ENCODE measurements at regions not wholly inside any gene's neighbourhood (a gene's known extent, or its start where the extent isn't known, plus 50 kb on each side); places are given as distances from the start of the nearest gene placed in this dataset.

DNA sequence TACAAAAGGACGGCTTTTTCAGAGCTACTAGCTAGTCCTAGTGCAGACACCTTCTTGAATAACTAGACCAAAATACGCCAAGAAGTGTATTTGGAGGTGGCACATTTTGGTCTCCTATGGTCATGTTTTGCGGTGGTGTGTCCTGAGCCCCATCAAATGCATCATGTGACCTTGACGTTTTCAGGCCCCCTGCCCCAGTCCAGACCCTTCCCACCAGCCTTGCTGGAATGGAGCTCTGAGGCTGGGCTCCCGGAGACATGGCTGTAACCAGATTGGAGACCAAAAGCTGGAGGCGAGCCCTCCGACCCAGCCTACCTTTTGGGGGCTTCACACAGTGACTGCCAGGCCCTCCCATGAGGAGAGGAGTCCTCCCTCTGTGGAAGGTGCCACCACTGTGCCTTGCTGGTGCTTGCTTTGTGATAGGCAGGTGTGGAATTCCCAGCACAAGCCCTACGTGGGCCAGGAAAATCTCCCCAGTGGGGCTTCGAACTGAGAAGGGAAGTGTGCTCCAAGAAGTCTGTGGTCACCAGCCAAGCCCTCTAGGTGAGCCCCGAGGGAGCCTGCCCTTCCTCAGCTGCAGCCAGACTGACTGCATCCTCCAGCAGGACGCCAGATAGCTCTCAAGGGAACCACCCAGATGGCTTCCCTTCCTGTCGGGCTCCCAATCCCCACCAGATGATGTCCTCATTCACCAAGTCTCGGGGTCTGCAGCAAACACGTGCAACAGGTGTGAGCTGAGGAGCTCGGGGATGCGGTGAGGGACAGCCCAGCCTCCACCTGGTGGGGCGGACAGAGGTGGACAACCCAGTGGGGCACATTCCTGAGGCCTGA lies 126.2 kb downstream of the ASB7 start:
- CTCF ChIA-PET (ENCODE audit: low intra/inter-chr PET ratio) = no interaction called here
- H2AFZ ChIP-seq (ENCODE audit: low read depth, low read length) = no peak overlapping the region
- 0 out of 2 replicates have a peak, but pooled peaks cover 3% of the 10 kb centered on the region for H4K20me1 ChIP-seq (replicated peaks; ENCODE audit: control insufficient read depth, insufficient read depth, low read length)
- BruUV-seq (replicated peaks) = no TSS peak
- intact Hi-C loops (cut with micrococcal nuclease) (no loop called here), in situ Hi-C loops (cut with MboI) (no loop called here)
- no peak for FAIRE-seq
- TF ChIP-seq, protein P1, sequence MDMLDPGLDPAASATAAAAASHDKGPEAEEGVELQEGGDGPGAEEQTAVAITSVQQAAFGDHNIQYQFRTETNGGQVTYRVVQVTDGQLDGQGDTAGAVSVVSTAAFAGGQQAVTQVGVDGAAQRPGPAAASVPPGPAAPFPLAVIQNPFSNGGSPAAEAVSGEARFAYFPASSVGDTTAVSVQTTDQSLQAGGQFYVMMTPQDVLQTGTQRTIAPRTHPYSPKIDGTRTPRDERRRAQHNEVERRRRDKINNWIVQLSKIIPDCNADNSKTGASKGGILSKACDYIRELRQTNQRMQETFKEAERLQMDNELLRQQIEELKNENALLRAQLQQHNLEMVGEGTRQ (CRISPR knock-in tag; IDR thresholded peaks at IDR 0.05) = 0 out of 2 replicates have a peak, but pooled peaks have one; percentile 17
- no peak for TF ChIP-seq ZNF384 (IDR thresholded peaks at IDR 0.05; ENCODE audit: low read depth, low read length)
- no peaks in the 10 kb centered on the region for H3K9me1 ChIP-seq (ENCODE audit: control insufficient read depth, insufficient read depth, low read length)
- POLR2A ChIA-PET = interaction anchor here (0.6 to 1.1 kb wide), 3 partner anchors 14 to 602 kb away, joined by 3 to 6 read pairs (median 4); no protein-coding TSS in a partner anchor
- H3K4me2 ChIP-seq (ENCODE audit: insufficient read depth, low read length) = no peak overlapping the region
- H3K27me3 ChIP-seq (ENCODE audit: control insufficient read depth in 2 of 2, insufficient read depth in 2 of 2, low read length in 2 of 2) = peaks cover 8 to 58% of the 10 kb centered on the region in 2 experiments; a peak in 3 of 5 replicates
- H3K36me3 ChIP-seq (ENCODE audit: control insufficient read depth, insufficient read depth, low read length) = no peaks in the 10 kb centered on the region
- H3K4me3 ChIP-seq = no peak overlapping the region
- no peaks in the 10 kb centered on the region for H3K9me3 ChIP-seq (replicated peaks; ENCODE audit: control insufficient read depth, insufficient read depth, low read depth, low read length)
- no peak for DNase-seq (ENCODE audit: extremely low read depth in 1 of 4, low spot score in 3 of 4)
- no peaks in the 10 kb centered on the region for H3K79me2 ChIP-seq (ENCODE audit: control insufficient read depth, insufficient read depth, low read length)
- ATAC-seq = no peak; the same call in 2 of the 3 replicates
- no peaks in the 10 kb centered on the region for H3K4me1 ChIP-seq (replicated peaks in 1 of 2; ENCODE audit: control insufficient read depth in 2 of 2, insufficient read depth in 2 of 2, low read length in 2 of 2)
- H3K9ac ChIP-seq (ENCODE audit: insufficient read depth in 1 of 2, low read depth in 2 of 2, low read length in 2 of 2) = no peak overlapping the region
- WGBS (ENCODE audit: insufficient coverage, low coverage, missing lambda C conversion rate) = 0% methylated on average over 14 of the region's 17 CpGs
- no peak overlapping the region for H3K27ac ChIP-seq (ENCODE audit: extremely low read depth, low read depth, low read length)

DNA sequence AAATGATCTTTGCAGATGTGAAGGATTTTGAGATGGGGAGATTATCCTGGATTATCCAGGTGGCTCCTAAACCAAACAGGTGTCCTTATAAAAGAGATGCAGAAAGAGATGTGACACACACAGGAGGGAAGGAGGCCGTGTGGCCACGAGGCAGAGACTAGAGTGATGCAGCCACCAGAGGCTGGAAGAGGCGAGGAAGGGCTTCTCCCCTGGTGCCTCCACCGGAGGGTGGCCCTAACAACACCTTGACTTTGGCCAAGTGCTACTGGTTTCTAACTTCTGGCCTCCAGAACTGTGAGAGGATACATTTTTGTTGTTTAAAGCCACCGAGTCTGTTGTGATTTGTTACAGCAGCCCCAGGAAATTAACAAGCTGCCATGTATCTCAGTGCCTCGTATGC lies 127.1 kb downstream of the ASB7 start:
- intact Hi-C loops (cut with micrococcal nuclease) (no loop called here), in situ Hi-C loops (cut with MboI) (no loop called here)
- DNase-seq (ENCODE audit: extremely low read depth in 1 of 4, low spot score in 3 of 4) (no peak), FAIRE-seq (no peak), ATAC-seq (no peak)
- no peak overlapping the region for H3K9ac ChIP-seq (ENCODE audit: insufficient read depth in 1 of 2, low read depth in 2 of 2, low read length in 2 of 2)
- H3K27ac ChIP-seq (ENCODE audit: extremely low read depth, low read depth, low read length) = no peak overlapping the region
- H3K4me3 ChIP-seq = no peak overlapping the region
- no peaks in the 10 kb centered on the region for H3K4me1 ChIP-seq (replicated peaks in 1 of 2; ENCODE audit: control insufficient read depth in 2 of 2, insufficient read depth in 2 of 2, low read length in 2 of 2)
- no peak overlapping the region for H3K4me2 ChIP-seq (ENCODE audit: insufficient read depth, low read length)
- no peaks in the 10 kb centered on the region for H3K79me2 ChIP-seq (ENCODE audit: control insufficient read depth, insufficient read depth, low read length)
- no peaks in the 10 kb centered on the region for H3K9me1 ChIP-seq (ENCODE audit: control insufficient read depth, insufficient read depth, low read length)
- 0% methylated on average over 6 of the region's 6 CpGs for WGBS (ENCODE audit: insufficient coverage, low coverage, missing lambda C conversion rate)
- BruUV-seq (replicated peaks) = no TSS peak
- no peak overlapping the region for H2AFZ ChIP-seq (ENCODE audit: low read depth, low read length)
- POLR2A ChIA-PET = no interaction called here
- 0 out of 2 replicates have a peak, but pooled peaks cover 3% of the 10 kb centered on the region for H4K20me1 ChIP-seq (replicated peaks; ENCODE audit: control insufficient read depth, insufficient read depth, low read length)
- H3K9me3 ChIP-seq (replicated peaks; ENCODE audit: control insufficient read depth, insufficient read depth, low read depth, low read length) = no peaks in the 10 kb centered on the region
- CTCF ChIA-PET (ENCODE audit: low intra/inter-chr PET ratio) = no interaction called here
- no peaks in the 10 kb centered on the region for H3K36me3 ChIP-seq (ENCODE audit: control insufficient read depth, insufficient read depth, low read length)
- peaks cover 8 to 60% of the 10 kb centered on the region in 2 experiments; a peak in 3 of 5 replicates for H3K27me3 ChIP-seq (ENCODE audit: control insufficient read depth in 2 of 2, insufficient read depth in 2 of 2, low read length in 2 of 2)
- TF ChIP-seq TGIF2 (CRISPR knock-in tag; IDR thresholded peaks at IDR 0.05) (no peak), POLR2B (IDR thresholded peaks at IDR 0.05; ENCODE audit: low read depth, partially characterized antibody) (no peak), HDGF (IDR thresholded peaks at IDR 0.05) (no peak), ESRRB (CRISPR knock-in tag; IDR thresholded peaks at IDR 0.05; ENCODE audit: borderline replicate concordance) (no peak), ZNF165 (CRISPR knock-in tag; IDR thresholded peaks at IDR 0.05; ENCODE audit: borderline replicate concordance) (no peak), ZZZ3 (IDR thresholded peaks at IDR 0.05) (no peak), KLF13 (tag; IDR thresholded peaks at IDR 0.05; ENCODE audit: borderline replicate concordance, low read depth) (no peak), ZNF174 (CRISPR knock-in tag; IDR thresholded peaks at IDR 0.05) (no peak)
- TF ChIP-seq, protein P2, sequence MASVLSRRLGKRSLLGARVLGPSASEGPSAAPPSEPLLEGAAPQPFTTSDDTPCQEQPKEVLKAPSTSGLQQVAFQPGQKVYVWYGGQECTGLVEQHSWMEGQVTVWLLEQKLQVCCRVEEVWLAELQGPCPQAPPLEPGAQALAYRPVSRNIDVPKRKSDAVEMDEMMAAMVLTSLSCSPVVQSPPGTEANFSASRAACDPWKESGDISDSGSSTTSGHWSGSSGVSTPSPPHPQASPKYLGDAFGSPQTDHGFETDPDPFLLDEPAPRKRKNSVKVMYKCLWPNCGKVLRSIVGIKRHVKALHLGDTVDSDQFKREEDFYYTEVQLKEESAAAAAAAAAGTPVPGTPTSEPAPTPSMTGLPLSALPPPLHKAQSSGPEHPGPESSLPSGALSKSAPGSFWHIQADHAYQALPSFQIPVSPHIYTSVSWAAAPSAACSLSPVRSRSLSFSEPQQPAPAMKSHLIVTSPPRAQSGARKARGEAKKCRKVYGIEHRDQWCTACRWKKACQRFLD (CRISPR knock-in tag; IDR thresholded peaks at IDR 0.05) = no peak
- TF ChIP-seq, protein P3, sequence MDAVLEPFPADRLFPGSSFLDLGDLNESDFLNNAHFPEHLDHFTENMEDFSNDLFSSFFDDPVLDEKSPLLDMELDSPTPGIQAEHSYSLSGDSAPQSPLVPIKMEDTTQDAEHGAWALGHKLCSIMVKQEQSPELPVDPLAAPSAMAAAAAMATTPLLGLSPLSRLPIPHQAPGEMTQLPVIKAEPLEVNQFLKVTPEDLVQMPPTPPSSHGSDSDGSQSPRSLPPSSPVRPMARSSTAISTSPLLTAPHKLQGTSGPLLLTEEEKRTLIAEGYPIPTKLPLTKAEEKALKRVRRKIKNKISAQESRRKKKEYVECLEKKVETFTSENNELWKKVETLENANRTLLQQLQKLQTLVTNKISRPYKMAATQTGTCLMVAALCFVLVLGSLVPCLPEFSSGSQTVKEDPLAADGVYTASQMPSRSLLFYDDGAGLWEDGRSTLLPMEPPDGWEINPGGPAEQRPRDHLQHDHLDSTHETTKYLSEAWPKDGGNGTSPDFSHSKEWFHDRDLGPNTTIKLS (IDR thresholded peaks at IDR 0.05; ENCODE audit: borderline replicate concordance, low read depth) = no peak

Data from K562 (cell line).